Epidermal melanocyte (primary cell): ENCODE measurements at regions not wholly inside any gene's neighbourhood (a gene's known extent, or its start where the extent isn't known, plus 50 kb on each side); places are given as distances from the start of the nearest gene placed in this dataset.
"Not testable (repeated sequence)": the region's sequence is repeated elsewhere in the genome, so short reads cannot be mapped to it uniquely, and the experiment has no call there.

Experiments
- DNase-seq: peaks from one replicate; pipeline ENCODE4 v3.0.0; 2011; ENCODE audit warnings: low spot score; ENCODE audit not compliant: insufficient read length

DNA sequence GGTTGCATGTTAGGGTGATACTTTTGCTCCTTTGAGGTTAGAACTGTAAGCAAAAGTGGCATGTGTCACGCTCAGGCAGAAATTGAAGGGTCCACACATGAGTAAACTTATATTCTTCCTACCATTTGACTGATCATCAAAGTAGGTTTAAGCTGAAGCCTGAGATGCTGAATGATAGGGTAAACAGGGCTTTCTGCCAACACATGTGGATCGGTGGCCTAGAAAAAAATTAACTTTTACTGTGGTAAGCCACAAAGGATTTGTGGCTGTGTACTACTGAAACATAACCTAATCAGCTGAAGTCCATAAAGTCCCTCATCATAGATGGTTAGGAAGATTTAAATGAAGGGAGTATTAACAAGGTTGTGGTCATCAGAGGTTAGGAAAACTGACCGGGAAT is 1070.1 kb downstream of the STPG2 start:
- DNase-seq = no peak

DNA sequence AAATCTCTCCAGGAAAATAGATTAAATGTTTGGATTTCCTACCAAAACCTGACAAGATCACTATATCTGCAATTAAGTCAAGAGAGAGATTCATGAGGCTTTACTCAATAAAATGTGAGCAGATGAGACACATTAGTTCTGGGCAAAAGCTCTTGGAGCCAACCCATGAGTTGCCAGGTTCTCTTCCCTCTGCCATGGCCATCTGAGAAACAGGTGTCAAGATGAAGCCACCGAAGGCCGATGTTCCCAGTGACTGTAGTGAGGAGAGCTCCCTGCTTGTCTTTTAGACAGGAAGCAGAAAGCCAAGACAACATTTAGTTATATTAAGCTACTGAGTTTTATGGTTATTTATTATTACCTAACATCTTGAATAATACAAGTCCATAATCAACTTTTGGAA is 1068.7 kb downstream of the STPG2 start:
- DNase-seq = no peak

DNA sequence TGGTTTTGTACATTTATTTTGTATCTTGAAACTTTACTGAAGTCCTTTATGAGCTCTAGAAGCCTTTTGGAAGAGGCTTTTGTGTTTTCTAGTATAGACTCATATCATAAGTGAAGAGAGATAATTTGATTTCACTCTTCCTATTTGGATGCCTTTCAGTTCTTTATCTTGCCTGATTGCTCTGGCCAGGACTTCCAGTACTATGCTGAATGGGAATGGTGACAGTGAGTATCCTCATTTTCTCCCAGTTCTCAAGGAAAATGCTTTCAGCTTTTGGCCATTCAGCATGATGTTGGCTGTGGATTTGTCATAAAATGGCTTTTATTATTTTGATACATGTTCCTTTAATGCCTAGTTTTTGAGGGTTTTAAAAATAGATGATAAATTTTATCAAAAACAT is 1061.3 kb downstream of the STPG2 start:
- DNase-seq = no peak

DNA sequence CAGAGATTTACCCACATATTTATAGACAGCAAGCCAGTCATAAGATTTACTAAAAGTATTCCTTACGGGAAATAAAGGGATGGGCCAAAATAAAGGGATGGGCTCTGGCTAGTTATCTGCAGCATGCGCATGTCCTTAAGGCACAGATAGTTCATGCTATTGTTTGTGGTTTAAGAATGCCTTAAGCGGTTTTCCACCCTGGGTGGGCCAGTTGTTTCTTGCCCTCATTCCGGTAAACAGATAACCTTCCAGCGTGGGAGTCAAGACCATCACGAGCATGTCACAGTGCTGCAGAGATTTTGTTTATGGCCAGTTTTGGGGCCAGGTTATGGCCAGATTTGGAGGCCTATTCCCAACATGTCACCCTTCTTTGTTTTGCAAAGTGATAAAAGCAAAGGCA is 1046.2 kb downstream of the STPG2 start:
- not testable (repeated sequence) for DNase-seq

DNA sequence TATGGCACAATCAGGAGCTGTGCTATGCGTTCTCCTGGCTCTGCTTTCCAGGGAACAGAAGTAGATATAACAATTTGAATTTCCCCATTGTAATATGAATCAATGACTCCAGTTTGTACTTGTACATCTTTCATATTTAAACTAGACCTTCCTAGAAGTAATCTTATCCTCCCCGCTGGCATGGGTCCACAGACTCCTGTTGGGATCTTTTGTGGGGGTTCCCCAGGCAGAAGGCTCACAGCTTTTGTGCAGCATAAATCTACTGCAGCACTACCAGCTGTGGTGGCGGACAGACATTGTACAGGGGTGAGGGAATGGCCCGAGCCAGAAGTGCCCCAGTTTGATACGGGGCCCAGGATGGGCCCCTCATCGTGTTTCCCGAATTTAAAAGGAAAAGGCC is 1042.1 kb downstream of the STPG2 start:
- DNase-seq = not testable (repeated sequence)

DNA sequence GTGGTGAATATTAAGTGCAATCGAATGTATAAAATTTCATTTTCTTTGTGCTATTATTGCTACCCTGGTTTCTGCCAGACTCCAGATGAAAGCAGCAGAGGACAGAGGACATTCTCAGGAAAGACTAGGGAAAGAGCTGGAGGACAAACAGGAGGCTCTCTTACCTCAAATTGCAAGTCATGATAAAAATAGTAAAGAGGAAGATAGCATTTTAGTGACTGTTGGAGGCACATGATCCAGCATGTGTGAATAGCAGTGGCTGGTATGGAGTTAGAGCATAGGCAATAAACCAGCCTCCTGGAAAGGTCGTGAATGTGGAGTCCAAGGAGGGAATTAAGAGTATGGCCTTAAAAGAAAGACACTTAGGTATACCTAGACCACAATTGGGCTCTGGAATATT is 1040.0 kb downstream of the STPG2 start:
- no peak for DNase-seq

DNA sequence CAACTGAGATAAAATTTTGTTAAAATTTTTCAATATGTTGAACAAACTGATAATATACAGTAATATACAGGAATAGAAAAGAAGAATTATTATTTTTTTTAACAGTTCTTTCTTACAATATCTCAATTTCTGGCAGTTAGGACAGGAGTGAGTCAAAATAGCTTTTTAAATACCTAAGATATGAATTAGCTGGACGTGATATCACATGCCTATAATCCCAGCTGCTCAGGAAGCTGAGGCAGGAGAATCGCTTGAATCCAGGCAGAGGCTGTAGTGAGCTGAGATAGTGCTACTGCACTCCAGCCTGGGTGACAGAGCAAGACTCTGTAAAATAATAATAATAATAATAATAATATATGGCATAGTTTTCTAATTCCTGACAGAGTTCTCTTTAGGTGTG is 1039.3 kb downstream of the STPG2 start:
- DNase-seq = no peak

DNA sequence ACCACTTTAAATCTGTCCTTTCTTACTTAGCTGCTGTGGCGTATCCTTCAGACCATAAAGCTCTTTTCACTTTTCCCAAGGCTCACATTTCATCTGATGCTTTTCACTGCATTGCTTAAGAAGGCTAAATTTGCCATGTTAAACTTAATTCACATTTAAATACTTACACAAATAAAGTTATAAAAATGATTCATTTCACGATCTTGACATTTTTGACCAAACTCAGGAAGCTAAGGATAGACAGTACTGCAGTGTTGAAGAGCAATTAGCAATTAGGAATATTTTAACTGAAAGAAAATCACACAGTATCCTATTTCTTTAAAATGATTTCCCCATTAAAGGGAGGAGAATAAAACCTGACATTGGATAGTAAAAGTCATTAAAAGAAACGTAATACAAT is 1038.6 kb downstream of the STPG2 start:
- no peak for DNase-seq

DNA sequence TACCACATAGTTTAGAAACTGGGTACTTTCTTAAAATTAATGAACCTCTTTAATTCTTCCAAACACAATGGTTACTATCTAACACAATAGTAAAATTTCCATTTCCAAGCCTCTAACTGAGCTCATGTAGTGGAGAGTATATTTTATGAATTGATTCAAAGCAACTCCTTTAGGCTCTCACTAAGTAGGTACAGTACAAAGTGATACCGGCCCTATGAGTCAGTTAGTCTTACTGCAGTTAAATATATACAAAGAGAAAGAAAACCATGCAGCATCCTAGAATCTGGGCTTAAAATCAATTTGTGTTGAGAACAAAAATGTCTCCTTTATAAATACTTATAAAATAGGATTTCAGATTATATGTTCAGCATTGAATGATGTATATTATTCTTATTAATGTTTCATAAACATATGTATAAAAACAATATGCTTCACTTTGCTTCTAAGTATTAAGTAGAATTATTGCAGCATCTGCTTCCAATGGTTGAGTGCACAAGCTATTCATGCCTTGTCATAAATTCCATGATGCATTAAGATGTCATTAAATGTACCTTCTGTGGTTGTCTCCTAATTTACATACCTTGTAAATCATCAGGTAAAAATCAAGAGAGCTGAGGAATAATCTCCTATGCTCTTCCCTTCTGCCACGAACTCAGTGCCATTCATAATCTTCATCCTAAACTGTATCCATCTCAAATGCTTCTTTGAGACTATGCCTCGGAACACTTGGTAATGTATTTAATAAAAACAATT is 1037.8 kb downstream of the STPG2 start:
- no peak for DNase-seq

DNA sequence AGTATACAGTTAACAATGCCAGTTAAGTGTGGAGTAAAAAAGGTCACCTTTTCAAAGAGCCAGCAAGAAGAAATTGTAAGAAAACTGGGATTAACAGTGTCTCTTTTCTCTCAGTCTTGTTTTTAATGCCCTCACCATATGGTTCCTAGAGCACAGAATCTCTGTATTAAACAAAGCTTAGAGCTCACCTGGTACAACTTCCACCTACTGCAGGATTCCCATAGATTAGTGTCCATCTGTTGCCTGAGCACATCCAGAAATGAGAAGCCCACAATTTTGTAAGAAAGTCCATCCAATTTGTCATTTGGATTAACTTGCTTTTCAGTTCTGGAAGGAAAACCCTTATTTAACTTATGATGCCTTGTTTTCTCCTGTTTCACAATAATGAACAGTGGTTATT is 1037.1 kb downstream of the STPG2 start:
- DNase-seq = no peak

DNA sequence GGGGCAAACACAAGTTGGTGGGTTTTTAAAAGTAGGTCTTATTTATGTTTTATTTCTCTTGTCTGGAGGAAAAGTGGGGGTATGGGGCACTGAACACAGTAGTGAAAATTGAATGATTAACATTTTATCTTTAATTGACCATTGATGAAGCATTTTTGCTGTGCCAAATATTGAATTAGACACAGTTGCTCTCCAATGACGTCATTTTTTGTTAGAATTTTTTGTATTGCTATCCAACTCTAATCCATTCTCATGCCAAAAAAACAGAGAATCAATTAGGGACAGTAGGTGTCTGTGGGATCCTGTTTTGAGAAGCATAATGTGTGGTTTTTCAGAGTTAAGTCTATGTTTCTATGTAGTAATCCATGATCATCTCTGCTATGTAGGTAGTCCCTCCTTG is 1032.8 kb downstream of the STPG2 start:
- DNase-seq = no peak

DNA sequence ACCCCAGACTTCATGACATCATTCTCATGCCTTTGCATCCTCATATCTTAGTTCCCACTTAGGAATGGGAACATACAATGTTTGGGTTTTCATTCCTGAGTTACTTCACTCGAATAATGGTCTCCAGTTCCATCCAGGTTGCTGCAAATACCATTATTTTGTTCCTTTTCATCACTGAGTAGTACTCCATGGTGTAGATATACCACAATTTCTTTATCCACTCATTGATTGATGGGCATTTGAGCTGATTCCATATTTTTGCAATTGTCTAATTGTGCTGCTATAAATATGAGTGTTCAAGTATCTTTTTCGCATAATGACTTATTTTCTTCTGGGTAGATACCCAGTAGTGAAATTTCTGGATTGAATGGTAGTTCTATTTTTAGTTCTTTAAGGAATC is 1026.8 kb downstream of the STPG2 start:
- DNase-seq = no peak

DNA sequence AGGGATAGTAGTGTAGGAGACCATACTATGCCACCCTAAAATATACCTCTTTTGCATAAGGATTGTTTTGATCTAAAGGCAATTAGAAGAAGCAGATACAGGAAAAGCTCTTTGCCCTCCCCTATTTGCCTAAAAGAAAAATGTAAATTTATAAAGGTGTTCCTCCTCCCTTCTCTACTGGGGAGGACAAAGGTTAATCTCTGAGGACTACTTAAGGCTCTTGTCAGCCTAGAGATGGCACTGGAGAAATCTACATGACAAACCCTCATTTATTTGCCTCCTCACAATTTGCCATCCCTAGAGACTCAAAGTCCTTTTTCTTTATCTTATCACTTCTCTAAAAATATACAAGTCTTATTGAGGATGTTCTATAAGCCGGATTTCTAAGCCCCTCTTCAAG is 1021.8 kb downstream of the STPG2 start:
- DNase-seq = no peak

DNA sequence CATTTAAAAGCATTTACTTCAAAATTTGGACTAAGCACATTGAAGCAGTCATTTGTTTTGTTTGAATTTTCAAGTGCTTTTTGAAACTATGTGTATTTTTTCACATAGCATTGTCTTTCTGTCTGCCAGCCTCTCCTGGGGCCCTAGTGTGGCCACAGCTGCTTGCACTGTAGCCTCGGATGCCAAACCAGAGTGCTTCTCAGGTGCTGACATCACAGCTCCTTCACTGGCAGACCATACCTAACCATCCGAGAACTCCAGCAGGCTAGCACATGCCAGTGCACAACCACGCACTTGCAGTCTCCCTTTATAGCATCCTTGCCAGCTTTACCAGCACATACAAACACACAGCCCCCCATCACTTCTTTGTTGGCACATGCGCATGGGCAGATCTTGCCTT is 1019.7 kb downstream of the STPG2 start:
- DNase-seq = no peak

DNA sequence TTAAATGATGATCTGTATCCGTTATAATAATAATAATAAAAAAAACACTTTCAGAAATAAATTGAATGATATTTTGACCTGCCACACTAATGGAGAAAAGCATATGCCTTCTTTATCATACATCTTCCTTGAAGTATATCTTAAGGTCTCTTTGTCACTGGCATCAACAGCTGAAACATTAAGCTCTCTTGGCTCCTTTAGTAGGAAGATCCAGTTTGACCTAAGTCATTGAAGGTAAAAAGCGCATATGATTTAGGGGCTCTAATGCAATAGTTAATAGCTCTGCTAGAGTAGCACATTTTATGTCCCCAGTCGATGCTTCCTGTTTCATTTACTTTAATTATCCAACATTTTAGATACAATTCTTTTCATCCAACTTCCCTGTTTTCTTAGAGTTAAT is 1010.8 kb downstream of the STPG2 start:
- no peak for DNase-seq

DNA sequence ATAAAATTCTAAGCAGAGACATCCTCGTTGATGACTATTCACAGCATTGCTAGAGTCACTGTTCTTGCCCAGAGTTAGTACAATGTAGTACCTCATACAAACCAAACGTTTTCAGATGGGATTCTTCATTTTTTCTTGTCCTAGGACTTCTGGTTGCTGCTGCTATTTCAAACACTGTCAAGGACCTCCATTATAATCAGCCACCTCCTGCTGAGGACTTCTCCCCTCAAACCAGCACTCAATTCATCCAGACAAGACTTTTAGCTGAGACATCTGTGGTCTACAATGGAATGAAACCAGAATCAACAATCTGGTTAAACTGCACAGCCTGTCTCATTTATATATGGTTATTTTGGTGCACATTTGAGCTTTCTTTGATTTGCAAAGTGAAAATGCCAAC is 1008.8 kb downstream of the STPG2 start:
- no peak for DNase-seq

DNA sequence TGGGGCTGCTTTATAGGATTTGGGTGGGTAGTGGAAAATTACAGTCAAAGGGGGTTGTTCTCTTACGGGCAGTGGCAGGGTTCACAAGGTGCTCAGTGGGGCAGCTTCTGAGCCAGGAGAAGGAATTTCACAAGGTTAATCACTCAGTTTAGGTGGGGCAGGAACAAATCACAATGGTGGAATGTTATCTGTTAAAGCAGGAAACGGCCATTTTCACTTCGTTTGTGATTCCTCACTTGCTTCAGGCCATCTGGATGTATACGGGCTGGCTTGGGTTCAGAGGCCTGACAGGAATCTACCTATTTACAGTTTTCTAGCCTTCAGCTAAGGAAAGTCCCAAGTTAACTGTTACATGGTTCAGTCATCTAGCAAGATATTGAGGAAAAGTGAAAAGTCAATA is 1003.5 kb downstream of the STPG2 start:
- DNase-seq = no peak

DNA sequence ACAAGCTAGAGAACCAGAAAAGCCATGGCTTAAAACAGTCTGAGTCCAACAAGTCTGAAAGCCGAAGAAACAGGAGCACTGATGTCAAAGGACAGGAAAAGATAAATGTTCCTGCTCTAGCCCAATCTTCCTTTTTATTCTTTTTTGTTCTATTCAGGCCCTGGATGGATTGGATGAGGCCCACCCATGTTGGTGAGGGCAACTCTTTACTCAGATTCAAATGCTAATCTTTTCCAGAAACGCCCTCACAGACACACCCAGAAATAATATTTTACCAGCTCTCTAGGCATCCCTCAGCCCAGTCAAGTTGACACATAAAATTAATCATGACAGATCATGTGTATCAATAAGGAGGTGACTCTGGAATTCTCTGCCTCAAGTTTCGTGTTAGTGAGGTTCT is 1002.7 kb downstream of the STPG2 start:
- DNase-seq = no peak

DNA sequence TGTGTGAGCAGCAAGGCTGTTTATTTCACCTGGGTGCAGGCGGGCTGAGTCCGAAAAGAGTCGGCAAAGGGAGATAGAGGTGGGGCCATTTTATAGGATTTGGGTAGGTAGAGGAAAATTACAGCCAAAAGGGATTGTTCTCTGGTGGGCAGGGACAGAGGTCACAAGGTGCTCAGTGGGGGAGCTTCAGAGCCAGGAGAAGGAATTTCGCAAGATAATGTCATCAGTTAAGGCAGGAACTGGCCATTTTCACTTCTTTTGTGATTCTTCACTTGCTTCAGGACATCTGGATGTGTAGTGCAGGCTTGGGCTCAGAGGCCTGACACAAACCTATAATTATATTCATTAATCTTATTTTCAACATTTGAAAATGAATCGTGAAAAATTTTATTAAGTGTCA is 1001.9 kb downstream of the STPG2 start:
- DNase-seq = not testable (repeated sequence)

DNA sequence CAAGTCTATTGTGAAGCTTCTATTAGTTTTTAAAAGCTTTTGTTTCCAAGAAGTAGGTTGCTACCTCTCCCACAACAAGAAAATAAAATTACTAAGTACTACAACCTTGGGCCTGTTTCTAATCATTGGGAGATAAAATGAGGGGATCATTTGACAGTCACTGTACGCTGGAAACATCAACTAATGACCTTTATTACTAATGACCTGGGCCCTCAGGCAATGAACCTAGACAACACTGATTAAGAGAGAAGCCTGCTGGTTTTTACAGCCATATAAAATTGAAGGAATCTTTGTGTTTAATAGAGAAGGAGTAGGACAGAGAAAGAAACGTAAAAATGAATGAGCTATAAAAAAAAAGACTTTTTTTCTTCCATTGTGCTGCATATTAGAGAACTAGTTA is 1000.9 kb downstream of the STPG2 start:
- DNase-seq = no peak

DNA sequence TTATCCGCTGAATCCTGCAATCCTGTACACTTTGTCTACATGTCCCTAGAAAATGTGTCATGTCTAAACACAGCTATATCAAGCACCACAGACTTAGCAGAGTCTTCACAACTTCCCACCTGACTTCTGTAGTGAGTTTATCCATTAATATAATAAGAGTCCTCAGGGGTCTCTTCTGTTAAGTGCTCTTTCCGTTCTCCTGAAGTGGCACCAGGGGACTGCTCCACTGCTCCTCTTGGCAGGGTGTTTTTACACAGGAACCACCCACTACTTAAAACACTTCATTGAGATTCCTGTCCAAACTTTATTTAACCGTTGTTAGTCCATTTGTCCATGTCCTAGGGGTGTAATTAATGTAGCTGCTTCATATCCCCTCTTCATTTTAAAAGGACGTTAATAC is 1000.4 kb downstream of the STPG2 start:
- no peak for DNase-seq

DNA sequence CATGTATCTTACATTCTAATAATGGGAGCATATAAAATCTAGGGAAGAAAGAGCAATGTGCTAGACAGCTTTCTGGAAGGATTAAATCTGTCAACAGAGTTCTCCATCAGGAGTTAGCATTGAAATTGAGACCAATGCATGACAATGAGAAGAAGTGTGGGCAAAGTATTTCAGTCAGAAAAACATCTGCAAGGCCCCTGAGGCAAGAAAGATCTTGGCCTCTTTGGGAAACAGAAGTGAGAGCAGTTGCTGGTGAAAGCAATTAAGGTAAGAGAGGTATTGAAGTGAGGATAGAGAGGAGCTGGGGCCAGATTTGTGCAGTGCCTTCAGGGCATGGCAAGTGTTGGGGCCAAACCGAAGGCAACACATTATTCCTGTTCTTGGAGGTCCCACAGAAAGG is 999.1 kb downstream of the STPG2 start:
- no peak for DNase-seq

DNA sequence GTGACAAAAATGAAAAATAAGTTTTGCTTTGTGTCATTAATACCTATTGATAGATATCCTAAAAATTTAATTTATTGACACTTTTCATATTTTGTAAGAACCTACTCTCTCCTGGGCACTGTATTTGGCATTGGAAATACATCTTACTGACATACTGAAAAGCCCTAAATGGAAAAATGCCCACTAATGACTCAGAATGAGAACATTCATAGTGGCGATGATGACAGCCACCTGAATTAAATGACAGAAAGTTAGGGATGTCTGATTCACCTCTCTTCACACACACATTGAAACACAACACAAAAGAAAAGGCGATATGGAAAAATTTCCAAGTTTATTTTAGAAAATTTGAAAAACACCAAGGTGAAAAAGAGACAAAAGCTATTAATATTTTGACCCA is 992.3 kb downstream of the STPG2 start:
- DNase-seq = no peak

DNA sequence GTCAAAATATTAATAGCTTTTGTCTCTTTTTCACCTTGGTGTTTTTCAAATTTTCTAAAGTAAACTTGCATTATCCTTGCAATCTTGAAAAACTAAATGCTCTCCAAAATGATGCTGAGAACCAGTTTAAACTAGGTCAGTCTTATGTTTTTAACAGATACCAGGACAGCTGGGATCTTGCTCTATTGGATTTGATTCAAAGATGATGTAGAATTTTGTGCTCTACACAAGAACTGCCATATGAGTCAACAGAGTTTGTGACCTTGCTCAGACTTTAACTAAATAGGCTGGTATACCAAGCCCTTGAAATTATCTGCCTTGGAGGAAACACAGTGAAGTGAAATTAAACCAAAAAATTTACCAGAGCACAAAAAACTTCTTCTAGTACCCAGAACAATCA is 991.1 kb downstream of the STPG2 start:
- no peak for DNase-seq
